ENCODE measurements at regions not wholly inside any gene's neighbourhood (a gene's known extent, or its start where the extent isn't known, plus 50 kb on each side); places are given as distances from the start of the nearest gene placed in this dataset.

DNA sequence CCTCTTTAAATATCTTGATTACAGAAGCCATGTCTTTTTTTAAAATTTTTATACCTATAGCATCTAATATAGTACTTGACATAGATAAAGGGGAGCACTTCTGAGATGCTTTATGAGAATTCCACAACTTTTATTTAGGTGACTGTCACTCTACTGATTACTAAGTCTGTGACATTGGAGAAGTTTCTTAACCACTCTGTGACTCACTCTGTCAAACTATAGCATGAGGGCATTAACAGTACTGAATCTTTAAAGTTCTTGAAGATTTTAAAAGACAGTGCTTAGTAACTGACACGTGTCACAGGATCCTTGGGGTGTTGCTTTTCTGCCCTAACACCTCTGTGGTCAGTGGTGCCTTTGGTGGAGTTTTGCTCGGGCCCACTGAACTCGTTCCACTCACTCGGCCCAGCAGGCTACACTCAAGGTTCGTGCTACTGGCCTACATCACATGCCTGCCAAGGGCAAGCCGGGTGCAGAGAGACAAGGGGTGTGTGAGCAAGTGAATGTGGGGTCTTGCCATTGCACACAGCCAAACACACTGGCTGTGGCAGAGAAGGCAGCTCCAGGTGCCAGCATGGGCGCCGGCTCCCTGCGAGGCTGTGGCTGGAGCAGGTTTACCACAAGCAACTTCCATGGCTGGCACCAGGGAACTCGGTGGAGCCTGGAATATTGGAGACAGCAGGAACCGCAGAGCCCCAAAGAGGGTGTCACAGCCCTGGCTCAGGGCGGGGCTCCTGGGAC lies 734.0 kb upstream of the CDH7 start:
- no peak for DNase-seq (ENCODE audit: low spot score)
- Histone ChIP-seq H3K27ac (replicated peaks; ENCODE audit: low read length) (no peak overlapping the region), H3K4me3 (ENCODE audit: low read length in 2 of 2) (peak overlapping the region in 1 of 2 donors; percentile 60), H2BK15ac (ENCODE audit: low read length) (no peak overlapping the region), H4K8ac (ENCODE audit: low read depth, low read length) (no peak overlapping the region), H3K4me2 (ENCODE audit: insufficient read depth, low read length, poor library complexity, severe bottlenecking) (no peak overlapping the region), H2AK5ac (ENCODE audit: low read depth, low read length) (no peak overlapping the region), H3K23ac (ENCODE audit: low read depth, low read length, poor library complexity) (no peak overlapping the region), H3K79me1 (ENCODE audit: low read depth, low read length) (no peaks in the 10 kb centered on the region), H2BK5ac (ENCODE audit: low read length) (no peak overlapping the region), H3K9me3 (replicated peaks in 1 of 2; ENCODE audit: control insufficient read depth in 2 of 2, insufficient read depth in 1 of 2, low read depth in 1 of 2, low read length in 2 of 2) (no peaks in the 10 kb centered on the region), H3K18ac (ENCODE audit: low read length) (no peak overlapping the region), H3K9ac (ENCODE audit: low read depth, low read length, poor library complexity) (no peak overlapping the region), H3K4ac (ENCODE audit: low read length) (no peak overlapping the region), H3K4me1 (ENCODE audit: control insufficient read depth in 2 of 2, insufficient read depth in 1 of 2, low read depth in 1 of 2, low read length in 2 of 2) (no peaks in the 10 kb centered on the region), H2AFZ (ENCODE audit: low read length) (peak overlapping the region; percentile 10), H2BK120ac (ENCODE audit: low read depth, low read length) (no peak overlapping the region), H2BK12ac (ENCODE audit: low read length) (no peak overlapping the region), H4K91ac (ENCODE audit: low read depth, low read length, poor library complexity) (no peak overlapping the region), H3K14ac (ENCODE audit: low read length) (peak overlapping the region; percentile 63), H3K27me3 (ENCODE audit: control insufficient read depth in 3 of 3, insufficient read depth in 3 of 3, low read depth in 1 of 3, low read length in 3 of 3) (no peaks in the 10 kb centered on the region), H3K36me3 (replicated peaks in 1 of 2; ENCODE audit: control insufficient read depth in 2 of 2, insufficient read depth in 2 of 2, low read length in 2 of 2) (no peaks in the 10 kb centered on the region)
- no CpG with 5 or more reads among the region's 12 CpGs for WGBS, 2 donors (ENCODE audit: extremely low coverage in 2 of 2, insufficient read length in 2 of 2, insufficient replicate concordance in 1 of 2)

DNA sequence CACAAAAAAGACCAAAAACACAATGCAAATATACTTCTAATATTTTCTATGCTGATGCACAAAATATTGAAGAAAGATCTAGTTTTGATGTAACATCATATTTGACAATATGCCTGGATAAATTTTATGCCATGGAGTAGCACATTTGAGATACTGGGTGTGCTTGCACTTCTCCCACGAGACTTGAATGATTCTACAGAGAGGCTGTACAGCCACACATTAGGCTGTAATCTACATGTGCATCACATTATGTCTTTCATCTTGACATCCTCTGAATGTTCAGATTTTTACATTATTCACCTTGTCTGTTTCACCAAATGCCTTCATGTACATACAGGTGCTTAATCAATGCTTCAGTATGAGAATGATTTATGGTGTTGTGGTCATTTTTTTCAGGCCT lies 756.4 kb upstream of the CDH7 start:
- H3K18ac ChIP-seq (ENCODE audit: low read length), result no peak overlapping the region
- no peak overlapping the region for H3K14ac ChIP-seq (ENCODE audit: low read length)
- no peak overlapping the region for H3K27ac ChIP-seq (replicated peaks; ENCODE audit: low read length)
- H3K9ac ChIP-seq (ENCODE audit: low read depth, low read length, poor library complexity), result no peak overlapping the region
- no peak overlapping the region for H2AK5ac ChIP-seq (ENCODE audit: low read depth, low read length)
- H2BK15ac ChIP-seq (ENCODE audit: low read length), result no peak overlapping the region
- H2AFZ ChIP-seq (ENCODE audit: low read length), result no peak overlapping the region
- H4K8ac ChIP-seq (ENCODE audit: low read depth, low read length), result no peak overlapping the region
- H3K36me3 ChIP-seq (replicated peaks in 1 of 2; ENCODE audit: control insufficient read depth in 2 of 2, insufficient read depth in 2 of 2, low read length in 2 of 2), result no peaks in the 10 kb centered on the region
- H3K4me2 ChIP-seq (ENCODE audit: insufficient read depth, low read length, poor library complexity, severe bottlenecking), result no peak overlapping the region
- no peak for DNase-seq (ENCODE audit: low spot score)
- H2BK12ac ChIP-seq (ENCODE audit: low read length), result no peak overlapping the region
- H3K9me3 ChIP-seq (replicated peaks in 1 of 2; ENCODE audit: control insufficient read depth in 2 of 2, insufficient read depth in 1 of 2, low read depth in 1 of 2, low read length in 2 of 2), result no peaks in the 10 kb centered on the region
- no peaks in the 10 kb centered on the region for H3K27me3 ChIP-seq (ENCODE audit: control insufficient read depth in 3 of 3, insufficient read depth in 3 of 3, low read depth in 1 of 3, low read length in 3 of 3)
- WGBS, 2 donors (ENCODE audit: extremely low coverage in 2 of 2, insufficient read length in 2 of 2, insufficient replicate concordance in 1 of 2), result no CpG with 5 or more reads among the region's 1 CpG
- no peak overlapping the region for H3K4ac ChIP-seq (ENCODE audit: low read length)
- H4K91ac ChIP-seq (ENCODE audit: low read depth, low read length, poor library complexity), result no peak overlapping the region
- peaks cover 0 to 2% of the 10 kb centered on the region in 2 donors for H3K4me1 ChIP-seq (ENCODE audit: control insufficient read depth in 2 of 2, insufficient read depth in 1 of 2, low read depth in 1 of 2, low read length in 2 of 2)
- no peak overlapping the region for H3K23ac ChIP-seq (ENCODE audit: low read depth, low read length, poor library complexity)
- no peak overlapping the region for H3K4me3 ChIP-seq (ENCODE audit: low read length in 2 of 2)
- H2BK5ac ChIP-seq (ENCODE audit: low read length), result no peak overlapping the region
- H3K79me1 ChIP-seq (ENCODE audit: low read depth, low read length), result no peaks in the 10 kb centered on the region
- H2BK120ac ChIP-seq (ENCODE audit: low read depth, low read length), result no peak overlapping the region

DNA sequence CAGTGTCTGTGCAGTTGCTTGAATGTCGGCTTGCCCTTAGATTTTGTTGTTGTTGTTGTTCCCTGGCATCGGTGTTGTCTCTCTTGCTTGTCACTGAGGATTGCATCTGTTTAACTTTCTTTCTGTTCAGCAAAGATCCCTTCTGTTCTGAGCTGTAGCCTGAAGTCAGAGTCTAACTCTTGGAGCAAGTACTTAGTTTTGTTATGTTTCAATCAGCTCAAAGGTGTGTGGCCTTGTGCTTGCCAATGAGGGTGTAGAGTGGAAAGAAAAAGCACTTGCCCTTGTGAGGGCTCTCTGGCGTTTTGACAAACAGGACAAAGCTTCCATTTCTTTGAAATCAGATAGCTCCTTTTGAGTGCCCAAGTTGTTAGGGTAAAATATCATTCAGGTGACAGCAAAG lies 757.1 kb upstream of the CDH7 start:
- Histone ChIP-seq H3K23ac (ENCODE audit: low read depth, low read length, poor library complexity) (no peak overlapping the region), H2BK12ac (ENCODE audit: low read length) (no peak overlapping the region), H3K18ac (ENCODE audit: low read length) (no peak overlapping the region), H2BK120ac (ENCODE audit: low read depth, low read length) (no peak overlapping the region), H4K8ac (ENCODE audit: low read depth, low read length) (no peak overlapping the region), H3K14ac (ENCODE audit: low read length) (no peak overlapping the region), H3K27me3 (ENCODE audit: control insufficient read depth in 3 of 3, insufficient read depth in 3 of 3, low read depth in 1 of 3, low read length in 3 of 3) (no peaks in the 10 kb centered on the region), H4K91ac (ENCODE audit: low read depth, low read length, poor library complexity) (no peak overlapping the region), H3K4ac (ENCODE audit: low read length) (no peak overlapping the region), H2AFZ (ENCODE audit: low read length) (peak overlapping the region; percentile 31), H2AK5ac (ENCODE audit: low read depth, low read length) (no peak overlapping the region), H3K9ac (ENCODE audit: low read depth, low read length, poor library complexity) (no peak overlapping the region), H3K4me2 (ENCODE audit: insufficient read depth, low read length, poor library complexity, severe bottlenecking) (no peak overlapping the region), H3K36me3 (replicated peaks in 1 of 2; ENCODE audit: control insufficient read depth in 2 of 2, insufficient read depth in 2 of 2, low read length in 2 of 2) (no peaks in the 10 kb centered on the region), H3K4me3 (ENCODE audit: low read length in 2 of 2) (no peak overlapping the region), H2BK5ac (ENCODE audit: low read length) (no peak overlapping the region), H3K4me1 (ENCODE audit: control insufficient read depth in 2 of 2, insufficient read depth in 1 of 2, low read depth in 1 of 2, low read length in 2 of 2) (peaks cover 0 to 2% of the 10 kb centered on the region in 2 donors), H3K9me3 (replicated peaks in 1 of 2; ENCODE audit: control insufficient read depth in 2 of 2, insufficient read depth in 1 of 2, low read depth in 1 of 2, low read length in 2 of 2) (no peaks in the 10 kb centered on the region), H2BK15ac (ENCODE audit: low read length) (no peak overlapping the region), H3K79me1 (ENCODE audit: low read depth, low read length) (no peaks in the 10 kb centered on the region), H3K27ac (replicated peaks; ENCODE audit: low read length) (no peak overlapping the region)
- WGBS, 2 donors (ENCODE audit: extremely low coverage in 2 of 2, insufficient read length in 2 of 2, insufficient replicate concordance in 1 of 2), result no CpG with 5 or more reads among the region's 3 CpGs
- DNase-seq (ENCODE audit: low spot score), result no peak

DNA sequence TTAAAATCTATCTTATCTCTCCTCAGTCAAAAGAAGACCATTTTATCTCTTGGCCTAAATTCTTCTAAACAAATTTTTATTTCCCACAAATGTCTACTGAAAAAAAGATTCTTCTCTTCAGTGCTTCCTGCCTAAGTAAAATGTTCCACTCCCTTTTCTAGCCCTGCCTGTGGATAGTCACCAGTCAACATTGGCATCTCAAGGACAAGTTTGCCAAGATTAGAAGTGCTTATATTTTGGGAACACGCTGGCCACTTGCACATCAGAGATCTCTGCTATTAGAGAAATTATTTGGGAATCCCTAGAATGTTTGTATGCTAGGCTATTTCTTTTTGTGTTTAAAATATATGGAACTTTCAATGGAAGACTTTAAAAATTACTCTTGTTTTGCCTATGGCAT lies 758.2 kb upstream of the CDH7 start:
- no CpG with 5 or more reads among the region's 1 CpG for WGBS, 2 donors (ENCODE audit: extremely low coverage in 2 of 2, insufficient read length in 2 of 2, insufficient replicate concordance in 1 of 2)
- H3K14ac ChIP-seq (ENCODE audit: low read length), result no peak overlapping the region
- H3K9me3 ChIP-seq (replicated peaks in 1 of 2; ENCODE audit: control insufficient read depth in 2 of 2, insufficient read depth in 1 of 2, low read depth in 1 of 2, low read length in 2 of 2), result no peaks in the 10 kb centered on the region
- no peak overlapping the region for H2AFZ ChIP-seq (ENCODE audit: low read length)
- H3K4ac ChIP-seq (ENCODE audit: low read length), result no peak overlapping the region
- H2BK5ac ChIP-seq (ENCODE audit: low read length), result no peak overlapping the region
- H4K8ac ChIP-seq (ENCODE audit: low read depth, low read length), result no peak overlapping the region
- H4K91ac ChIP-seq (ENCODE audit: low read depth, low read length, poor library complexity), result no peak overlapping the region
- H3K4me2 ChIP-seq (ENCODE audit: insufficient read depth, low read length, poor library complexity, severe bottlenecking), result no peak overlapping the region
- no peak overlapping the region for H2BK120ac ChIP-seq (ENCODE audit: low read depth, low read length)
- H2BK15ac ChIP-seq (ENCODE audit: low read length), result no peak overlapping the region
- no peak overlapping the region for H3K9ac ChIP-seq (ENCODE audit: low read depth, low read length, poor library complexity)
- peaks cover 0 to 2% of the 10 kb centered on the region in 2 donors for H3K4me1 ChIP-seq (ENCODE audit: control insufficient read depth in 2 of 2, insufficient read depth in 1 of 2, low read depth in 1 of 2, low read length in 2 of 2)
- no peak overlapping the region for H3K23ac ChIP-seq (ENCODE audit: low read depth, low read length, poor library complexity)
- H3K79me1 ChIP-seq (ENCODE audit: low read depth, low read length), result no peaks in the 10 kb centered on the region
- H3K27me3 ChIP-seq (ENCODE audit: control insufficient read depth in 3 of 3, insufficient read depth in 3 of 3, low read depth in 1 of 3, low read length in 3 of 3), result no peaks in the 10 kb centered on the region
- no peak overlapping the region for H2AK5ac ChIP-seq (ENCODE audit: low read depth, low read length)
- H2BK12ac ChIP-seq (ENCODE audit: low read length), result no peak overlapping the region
- no peak for DNase-seq (ENCODE audit: low spot score)
- no peaks in the 10 kb centered on the region for H3K36me3 ChIP-seq (replicated peaks in 1 of 2; ENCODE audit: control insufficient read depth in 2 of 2, insufficient read depth in 2 of 2, low read length in 2 of 2)
- no peak overlapping the region for H3K4me3 ChIP-seq (ENCODE audit: low read length in 2 of 2)
- no peak overlapping the region for H3K18ac ChIP-seq (ENCODE audit: low read length)
- H3K27ac ChIP-seq (replicated peaks; ENCODE audit: low read length), result no peak overlapping the region
